Hematopoietic multipotent progenitor cell (in vitro differentiated cells): ENCODE measurements at regions not wholly inside any gene's neighbourhood (a gene's known extent, or its start where the extent isn't known, plus 50 kb on each side); places are given as distances from the start of the nearest gene placed in this dataset.

Experiments
- DNase-seq, 3 donors: peaks; one replicate each; pipeline ENCODE4 v3.0.0-alpha.2; 2011 to 2015; ENCODE audit warnings: low read depth in 2 of 3, low spot score in 2 of 3

DNA sequence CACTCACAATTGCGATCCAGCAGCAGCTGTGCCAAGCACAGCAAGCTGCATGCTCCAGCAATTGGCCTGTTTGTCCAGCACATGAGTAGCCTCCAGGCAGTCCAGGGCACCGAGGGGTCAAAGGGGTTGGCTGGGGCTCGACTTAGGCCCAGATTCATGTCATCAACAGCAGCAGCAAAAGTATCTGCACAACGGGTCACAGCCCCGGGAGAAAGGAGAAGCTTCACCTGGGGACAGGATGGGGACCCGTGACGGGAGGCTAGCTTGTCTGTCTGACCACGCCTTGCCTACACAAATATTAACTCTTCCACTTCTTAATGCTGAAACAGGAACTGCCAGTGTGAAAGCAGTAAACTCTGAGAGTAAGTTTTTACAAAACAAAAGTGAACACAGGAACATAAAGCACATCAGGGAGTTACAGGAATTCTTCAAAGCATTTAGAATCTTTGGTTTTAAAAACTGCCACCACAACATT, 191.2 kb downstream of the PIK3R1 start:
- DNase-seq = peak in 1 of 3 donors; percentile 23

DNA sequence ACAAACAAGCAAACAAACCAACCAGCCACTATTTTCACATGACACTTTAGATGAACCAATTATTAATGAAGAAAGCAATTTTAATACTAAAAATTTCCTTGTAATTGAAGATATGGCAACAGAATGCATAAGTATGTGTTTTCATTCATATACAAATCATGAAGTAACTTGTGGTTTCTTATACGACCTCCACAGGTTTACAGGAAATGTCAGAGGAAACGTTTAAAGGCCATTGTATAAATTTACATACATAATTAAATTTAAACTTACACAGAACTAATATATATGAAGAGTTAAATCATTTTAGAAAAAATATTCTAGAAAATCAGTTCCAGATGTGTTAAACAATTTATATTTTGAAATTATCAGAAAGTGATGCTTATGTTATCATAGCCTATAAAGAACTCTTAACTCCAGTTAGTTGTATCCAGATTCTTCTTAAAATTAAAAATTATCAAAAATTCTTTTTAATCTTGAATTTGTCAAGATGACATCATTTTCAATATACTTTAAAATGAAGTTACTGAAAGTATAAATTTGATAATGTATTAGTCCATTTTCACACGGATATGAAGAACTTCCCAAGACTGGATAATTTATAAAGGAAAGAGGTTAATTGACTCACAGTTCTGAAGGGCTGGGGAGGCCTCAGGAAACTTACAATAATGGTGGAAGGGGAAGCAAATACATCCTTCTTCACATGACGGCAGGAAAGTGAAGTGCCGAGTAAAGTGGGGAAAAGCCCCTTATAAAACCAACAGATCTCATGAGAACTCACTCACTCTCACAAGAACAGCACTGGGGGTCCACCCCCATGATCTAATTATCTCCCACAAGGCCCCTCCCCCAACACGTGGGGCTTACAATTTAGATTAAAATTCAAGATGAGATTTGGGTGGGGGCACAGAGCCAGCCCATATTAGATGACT, 192.0 kb downstream of the PIK3R1 start:
- DNase-seq = peak in 1 of 3 donors; percentile 33

DNA sequence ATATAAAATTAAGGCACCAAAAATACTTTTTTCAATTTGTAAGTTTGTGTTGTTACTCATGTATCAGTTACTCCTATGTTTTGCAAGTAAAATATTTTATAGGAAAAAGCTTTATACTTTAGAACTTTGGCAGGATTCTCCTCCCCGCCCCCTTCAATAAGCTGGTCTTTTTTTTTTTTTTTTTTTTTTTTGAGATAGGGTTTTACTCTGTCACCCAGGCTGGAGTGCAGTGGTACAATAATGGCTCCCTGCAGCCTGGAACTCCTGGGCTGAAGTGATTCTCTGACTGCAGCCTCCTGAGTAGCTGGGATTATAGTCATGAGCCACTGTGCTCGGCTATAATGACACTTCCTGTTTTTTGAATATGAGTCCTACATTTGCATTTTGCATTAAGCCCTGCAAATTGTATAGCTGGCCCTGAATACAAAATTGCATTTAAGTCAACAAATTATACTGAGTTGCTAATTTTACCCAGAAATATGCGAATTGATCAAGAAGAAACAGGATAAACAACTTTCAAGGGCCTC, 192.9 kb downstream of the PIK3R1 start:
- DNase-seq = no peak

DNA sequence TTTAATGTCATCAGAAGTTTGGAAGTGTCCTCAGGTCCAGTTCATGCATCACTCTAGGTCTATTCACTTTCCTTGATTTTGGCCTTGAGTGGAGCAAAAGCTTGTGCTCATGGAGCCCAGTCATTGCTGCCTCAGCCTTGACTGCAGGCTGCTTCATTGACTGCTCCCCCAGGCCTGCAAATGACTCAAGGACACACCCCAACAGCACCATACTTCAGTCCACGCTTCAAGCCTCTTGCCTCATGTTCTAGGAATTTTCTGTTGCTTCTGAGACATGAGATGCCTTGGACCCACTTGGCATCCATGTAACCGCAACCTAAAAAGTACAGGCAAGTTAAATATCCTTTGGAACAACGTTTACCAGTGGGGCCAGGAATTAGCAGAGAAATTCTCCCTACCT, 193.7 kb downstream of the PIK3R1 start:
- DNase-seq = no peak

DNA sequence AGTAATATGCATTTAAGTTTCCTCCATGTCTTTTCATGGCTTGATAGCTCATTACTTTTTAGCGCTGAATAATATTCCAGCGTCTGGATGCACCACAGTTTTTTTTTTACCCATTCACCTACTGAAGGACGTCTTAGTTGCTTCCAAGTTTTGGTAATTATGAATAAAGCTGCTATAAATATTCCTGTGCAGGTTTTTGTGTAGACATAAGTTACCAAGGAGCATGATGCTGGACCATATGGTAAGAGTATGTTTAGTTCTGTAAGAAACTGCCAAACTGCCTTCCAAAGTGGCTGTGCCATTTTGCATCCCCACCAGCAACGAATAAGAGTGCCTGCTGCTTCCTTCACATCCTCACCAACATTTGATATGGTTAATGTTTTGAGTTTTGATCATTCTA, 195.6 kb downstream of the PIK3R1 start:
- DNase-seq = no peak

DNA sequence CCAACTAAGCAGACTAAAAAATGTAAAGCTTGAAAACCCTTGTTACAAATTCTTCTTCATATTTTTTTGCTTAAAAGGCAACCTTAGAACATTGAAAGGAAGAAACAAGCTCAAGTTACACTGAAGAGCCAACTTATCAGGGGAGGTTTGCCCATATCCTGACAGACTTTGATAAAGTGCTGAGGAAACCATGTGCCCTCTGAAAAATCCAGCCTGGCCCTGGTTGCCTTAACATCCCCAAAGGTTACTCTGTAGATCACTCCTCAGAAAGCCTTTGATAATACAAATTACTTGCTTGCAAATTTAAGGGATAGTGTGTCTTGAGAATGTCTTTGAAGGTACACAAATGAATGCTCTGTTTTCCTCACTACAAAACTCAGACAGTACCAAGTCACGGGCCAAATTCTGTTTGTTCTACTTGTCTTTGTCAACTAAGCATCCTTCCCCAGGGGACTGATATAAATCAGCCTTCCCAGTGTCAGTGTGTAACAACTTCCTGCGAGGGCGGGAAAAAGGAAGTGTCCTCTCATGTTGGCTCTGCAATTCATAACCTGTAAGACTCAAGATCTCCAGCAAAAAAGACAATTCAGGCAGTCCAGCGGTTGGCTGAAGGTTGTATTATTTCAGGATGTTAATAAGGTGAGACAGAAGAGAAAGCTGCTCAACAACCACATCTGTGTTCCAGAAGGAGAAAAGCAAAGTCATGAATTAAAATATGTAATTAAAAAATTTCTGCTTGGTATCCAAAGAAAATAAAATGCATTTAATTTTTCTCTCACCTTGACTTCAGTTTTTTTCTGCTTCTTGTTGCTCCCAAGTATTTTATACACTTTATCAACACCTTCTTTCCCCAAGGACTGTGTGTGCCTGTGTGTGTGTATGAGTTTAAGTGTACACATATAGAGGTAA, 199.9 kb downstream of the PIK3R1 start:
- DNase-seq = no peak

DNA sequence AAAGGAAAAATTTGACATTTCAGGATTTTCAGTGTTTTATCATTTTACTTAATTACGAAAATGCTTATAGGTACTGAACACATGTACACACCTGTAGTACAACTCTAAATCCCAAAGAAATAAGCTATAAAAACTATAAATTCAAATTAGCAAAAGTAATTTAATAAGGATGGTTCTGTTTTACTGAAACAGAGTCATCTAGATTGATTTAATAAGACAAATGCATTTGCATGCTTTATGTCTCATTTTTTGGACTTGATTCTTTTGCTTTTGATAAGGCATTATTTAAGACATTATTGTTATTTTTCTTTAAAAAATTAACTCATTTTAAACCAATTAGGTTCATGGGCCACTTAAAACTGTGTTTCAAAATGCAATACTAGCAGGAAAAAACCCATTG, 201.2 kb downstream of the PIK3R1 start:
- no peak for DNase-seq

DNA sequence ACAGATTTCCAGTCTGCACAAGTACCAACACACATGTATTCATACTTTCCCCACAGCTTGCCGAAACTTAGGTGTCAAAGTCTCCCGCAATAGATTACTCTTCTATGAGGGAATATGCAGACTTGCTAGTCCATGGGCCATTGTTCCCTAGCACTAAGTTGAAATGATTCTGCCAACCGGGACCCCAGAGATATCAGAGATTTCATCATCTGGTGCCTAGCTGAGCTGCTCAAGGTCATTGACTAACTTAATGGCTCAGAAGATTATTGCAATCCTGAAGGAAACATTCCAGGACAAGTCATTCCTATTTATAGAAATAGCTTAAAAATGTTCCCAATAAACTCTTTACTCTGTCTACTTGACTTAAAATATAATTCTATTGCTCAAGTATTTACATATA, 202.6 kb downstream of the PIK3R1 start:
- DNase-seq = no peak

DNA sequence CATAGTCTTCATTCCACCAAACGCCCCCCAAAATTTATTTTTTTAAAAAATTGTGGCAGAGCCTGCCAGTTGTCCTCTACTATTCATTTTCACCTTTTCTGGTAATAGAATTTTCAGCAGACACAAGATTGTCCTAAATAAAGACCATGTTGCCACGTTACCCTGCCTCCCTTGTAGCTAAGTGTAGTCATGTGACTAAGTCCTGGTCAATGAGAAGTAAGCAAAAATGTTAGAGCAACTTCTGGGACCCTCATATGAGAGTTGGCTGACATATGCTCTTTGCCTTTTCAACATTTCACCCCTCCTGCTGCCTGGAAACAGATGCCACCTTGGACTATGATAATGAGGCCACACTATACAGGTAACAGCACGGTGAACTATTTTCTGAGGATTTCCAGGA, 203.1 kb downstream of the PIK3R1 start:
- DNase-seq = no peak

DNA sequence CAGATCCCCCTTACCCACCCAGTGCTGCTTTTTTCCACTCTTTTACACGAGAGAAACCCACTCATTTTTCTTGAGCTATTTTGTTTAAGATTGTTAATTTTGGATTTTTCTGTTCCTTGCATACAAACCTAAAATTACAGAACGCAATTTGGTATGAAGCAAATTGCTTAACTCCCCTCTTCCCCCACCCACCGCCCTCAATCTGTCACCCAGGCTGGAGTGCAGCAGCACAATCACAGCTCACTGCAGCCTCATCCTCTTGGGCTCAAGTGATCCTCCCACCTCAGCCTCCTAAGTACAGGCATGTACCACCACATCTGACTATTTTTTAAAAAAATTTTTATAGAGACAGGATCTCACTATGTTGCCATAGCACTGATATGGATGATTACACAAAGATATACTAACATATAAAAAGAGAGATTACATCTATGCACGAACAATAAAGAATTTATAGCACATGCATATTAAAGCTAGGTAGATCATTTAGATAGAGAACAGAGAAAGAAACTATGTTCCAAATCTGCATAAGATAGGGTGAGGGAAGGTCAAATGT, 203.6 kb downstream of the PIK3R1 start:
- DNase-seq = no peak

DNA sequence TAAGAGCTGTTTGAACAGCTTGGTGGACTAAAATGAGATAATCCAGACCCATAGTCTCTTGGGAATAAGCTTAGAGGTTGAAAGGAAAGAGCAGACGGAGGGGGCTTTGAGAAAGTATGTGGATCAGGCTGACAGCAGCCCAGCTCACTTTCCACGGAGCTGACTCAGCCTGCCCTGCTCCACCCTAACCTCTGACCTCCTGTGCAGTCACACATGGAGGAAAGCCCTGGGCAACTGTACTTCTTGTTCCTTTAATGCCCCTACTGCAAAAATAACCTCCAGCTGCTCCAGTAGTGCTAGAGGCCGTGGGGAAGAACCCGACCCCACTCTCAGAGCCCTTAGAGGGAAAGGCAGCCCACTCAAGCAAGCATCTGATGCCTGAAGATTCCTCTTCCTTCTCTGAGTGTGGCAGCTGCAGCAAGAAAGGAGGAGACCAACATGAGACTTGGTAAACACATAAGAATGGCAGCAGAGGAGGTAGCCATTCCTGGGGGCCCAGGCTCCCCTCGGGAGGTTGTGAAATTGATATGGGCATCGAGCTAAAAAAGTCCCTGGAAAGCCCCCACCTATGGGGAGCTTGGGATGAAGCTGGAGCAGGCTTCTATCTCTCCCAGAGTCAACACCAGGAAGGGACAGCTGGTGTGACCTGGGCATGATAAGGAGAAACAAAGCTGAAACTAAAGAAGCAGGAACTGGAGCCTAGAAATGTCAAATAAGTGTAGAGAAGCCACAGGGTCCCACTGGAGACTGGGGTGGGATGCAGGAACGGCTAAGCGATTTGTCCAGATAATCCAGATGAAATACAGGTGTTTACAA, 204.3 kb downstream of the PIK3R1 start:
- no peak for DNase-seq

DNA sequence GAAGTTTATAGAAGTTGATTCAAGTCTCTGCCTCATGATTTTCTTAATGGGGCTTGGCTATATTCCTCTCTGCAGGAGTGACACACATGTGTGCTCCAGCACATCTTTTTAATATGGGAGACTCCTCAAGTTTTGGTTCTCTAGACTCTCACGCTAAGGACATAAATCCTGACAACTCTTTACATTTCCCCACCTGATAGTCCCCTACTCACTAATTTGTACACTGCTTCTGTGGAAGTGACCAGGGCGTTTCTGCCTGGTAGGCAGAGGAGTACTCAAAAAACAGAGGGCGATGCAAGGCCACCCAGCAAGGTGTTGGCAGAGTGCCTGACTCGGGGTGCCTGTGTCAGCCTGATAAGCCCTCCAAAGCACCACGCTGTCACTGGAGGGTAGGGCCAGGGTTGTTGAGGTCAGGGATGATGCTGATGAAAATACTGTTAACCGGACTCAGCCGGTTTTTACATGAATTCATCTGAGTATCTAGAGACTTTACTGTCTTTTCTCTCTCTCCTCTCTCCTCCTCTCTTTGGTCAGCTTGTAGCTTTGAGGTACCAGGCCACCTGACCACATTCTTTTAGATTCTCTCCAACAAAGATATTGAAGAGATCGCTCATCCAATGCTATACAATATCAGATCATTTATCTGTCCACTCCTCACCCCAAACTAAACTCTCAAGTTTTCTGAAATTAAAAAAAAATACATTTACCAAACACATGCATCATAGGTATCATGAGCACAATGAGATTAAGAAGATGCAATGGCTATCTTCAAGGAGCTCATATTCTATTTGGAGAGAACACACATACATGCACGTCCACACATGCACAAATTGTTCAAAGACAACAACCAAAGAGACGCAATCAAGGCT, 205.2 kb downstream of the PIK3R1 start:
- peak in 2 of 3 donors; percentile 81 to 92 for DNase-seq

DNA sequence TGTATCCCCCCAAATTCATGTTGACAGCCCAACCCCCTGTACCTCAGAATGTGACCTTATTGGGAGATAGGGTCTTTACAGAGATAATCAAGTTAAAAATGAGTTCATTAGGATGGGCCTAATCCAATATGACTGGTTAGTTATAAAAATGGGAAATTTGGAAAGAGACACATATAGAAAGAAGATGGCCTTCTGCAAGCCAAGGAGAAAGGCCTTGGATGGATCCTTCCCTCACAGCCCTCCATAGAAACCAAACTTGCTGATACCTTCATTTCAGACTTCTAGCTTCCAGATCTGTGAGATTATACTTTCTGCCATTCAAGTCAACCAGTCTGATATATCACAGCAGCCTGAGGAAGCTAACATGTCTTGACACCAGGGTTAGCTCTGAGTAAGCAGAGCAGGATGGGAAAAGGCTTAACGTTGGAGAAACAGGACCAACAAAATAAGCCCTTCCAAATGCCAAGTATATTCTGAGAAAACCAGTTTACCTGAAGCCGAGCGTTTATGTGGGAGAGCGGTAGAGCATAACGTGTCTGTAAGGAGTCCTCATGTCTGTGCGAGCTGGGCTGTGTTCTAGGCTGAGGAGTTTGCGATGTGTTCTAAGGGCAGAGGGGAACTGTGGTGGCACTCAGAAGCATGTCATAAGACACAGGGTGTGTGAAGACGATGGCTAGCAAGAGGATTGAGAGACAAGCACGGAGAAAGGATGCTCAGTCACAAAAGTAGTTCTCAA, 206.1 kb downstream of the PIK3R1 start:
- DNase-seq = no peak

DNA sequence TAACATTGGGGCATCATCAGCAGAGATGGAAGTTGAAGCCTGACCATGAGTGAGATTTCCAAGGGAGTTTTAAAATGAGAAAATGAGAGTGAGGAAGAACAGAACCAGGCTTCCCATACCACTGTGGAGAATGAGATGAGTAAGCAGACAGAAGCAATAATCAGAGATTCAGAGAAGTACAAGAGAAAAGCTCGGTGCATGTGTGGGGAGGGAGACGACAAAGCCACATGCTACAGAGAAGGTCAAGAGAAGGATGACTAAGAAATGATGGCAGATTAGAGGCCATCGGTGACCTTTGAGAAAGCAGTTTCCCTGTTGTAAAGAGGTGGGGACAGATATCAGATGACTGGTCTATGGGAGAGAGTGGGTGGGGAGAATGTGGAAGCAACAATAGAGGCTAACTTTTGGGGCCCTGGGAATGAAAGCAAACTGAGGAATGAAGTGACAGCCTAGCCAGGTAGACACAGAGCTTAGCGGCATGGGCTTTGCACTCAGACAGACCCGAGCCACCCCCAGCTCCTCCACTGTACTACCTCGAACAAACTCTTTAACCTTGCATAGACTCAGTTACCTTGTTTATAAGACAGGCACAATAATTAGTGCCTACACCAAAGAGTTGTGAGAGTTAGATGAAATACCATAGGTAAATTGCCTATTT, 207.7 kb downstream of the PIK3R1 start:
- no peak for DNase-seq

DNA sequence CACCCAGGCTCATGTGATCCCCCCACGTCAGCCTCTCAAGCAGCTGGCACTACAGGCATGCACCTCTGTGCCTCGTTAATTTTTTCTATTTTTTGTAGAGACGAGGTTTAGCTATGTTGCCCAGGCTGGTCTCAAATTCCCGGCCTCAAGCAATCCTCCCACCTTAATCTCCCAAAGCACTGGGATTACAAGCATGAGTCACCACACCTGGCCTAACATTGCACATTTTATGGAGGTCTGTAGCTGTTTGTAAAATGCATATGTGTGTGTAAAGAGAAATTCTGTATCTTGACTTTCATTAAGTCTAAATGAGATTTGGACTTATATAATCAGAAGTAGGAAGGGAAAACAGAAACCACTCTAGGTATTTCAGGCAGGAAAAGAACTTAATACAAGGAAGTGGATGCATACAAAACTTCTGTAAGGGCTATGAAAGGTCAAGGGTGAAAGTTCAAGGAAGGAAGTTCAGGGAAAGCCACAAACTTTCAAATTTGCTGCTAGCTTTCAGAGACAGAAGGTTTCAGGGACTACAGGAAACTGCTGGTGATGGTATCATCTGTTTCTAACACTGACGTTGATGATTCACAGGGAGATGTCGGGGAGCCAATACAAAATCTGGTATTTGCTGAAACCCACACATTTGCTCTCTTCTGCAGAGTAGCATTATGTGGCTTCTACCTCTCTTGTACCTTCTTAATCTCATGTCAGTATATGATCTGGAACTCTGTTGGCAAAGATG, 209.4 kb downstream of the PIK3R1 start:
- DNase-seq = peak in 2 of 3 donors; percentile 35 to 66

DNA sequence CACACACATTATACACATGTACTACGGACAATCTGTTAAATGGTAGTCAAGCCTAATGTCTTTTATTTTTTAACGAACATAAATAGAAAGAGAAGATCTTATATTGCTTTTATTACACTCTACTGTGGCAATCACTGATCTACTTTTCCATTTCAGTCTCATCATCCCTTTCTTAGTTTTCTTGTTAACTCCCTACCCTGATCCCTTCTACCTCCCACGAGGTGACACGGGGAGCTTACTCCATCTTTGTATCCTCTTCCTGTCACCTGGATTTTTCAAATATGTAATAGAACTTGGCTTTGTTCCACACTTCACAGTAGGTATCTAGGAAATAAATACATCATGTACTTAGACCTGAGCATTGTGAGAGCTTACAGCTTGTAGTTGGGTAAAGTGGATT, 211.0 kb downstream of the PIK3R1 start:
- no peak for DNase-seq

DNA sequence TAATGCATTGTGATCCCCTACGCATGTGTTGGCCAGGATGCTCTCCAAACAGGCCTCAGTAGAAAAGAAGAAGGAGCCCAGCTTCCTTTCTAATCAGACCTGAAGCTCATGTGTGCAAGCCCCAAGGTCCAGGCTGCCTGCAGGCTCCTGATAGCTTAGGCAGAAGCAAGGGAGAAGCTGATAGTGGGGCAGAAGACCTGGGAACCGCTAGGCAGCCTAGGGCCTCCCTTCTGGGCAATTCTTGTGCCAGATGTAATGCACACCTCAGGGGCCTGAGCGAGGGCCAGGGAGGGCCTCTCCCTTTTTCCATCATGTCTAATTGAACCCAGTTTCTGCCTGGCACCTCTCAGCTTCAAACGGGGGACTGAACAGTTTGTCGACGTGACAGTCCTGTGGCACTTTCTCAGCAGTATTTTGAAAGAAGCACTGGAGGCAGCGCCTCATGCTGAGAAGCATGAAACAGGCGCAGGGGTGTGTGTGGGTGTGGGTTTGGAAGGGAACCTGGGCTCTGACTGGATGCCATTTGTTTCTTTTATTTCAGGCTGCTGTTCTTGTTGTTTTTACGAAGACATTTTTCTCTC, 212.8 kb downstream of the PIK3R1 start:
- peak in 1 of 3 donors; percentile 40 for DNase-seq
